Activated CD4-positive, alpha-beta T cell treated with anti-CD3 and anti-CD28 coated beads for 48 hours (primary cell): ENCODE measurements at regions not wholly inside any gene's neighbourhood (a gene's known extent, or its start where the extent isn't known, plus 50 kb on each side); places are given as distances from the start of the nearest gene placed in this dataset.

Source experiments
- DNase-seq: peaks from one replicate; pipeline ENCODE4 v3.0.0-alpha.2; 2020

GRCh38 chr2:16408331-16409005 is 257.2 kb downstream of the CYRIA start:
- DNase-seq, result no peak

- DNase-seq, result no peak
These were observed 258.3 kb downstream of the CYRIA start for GRCh38 chr2:16407358-16407757.

DNA sequence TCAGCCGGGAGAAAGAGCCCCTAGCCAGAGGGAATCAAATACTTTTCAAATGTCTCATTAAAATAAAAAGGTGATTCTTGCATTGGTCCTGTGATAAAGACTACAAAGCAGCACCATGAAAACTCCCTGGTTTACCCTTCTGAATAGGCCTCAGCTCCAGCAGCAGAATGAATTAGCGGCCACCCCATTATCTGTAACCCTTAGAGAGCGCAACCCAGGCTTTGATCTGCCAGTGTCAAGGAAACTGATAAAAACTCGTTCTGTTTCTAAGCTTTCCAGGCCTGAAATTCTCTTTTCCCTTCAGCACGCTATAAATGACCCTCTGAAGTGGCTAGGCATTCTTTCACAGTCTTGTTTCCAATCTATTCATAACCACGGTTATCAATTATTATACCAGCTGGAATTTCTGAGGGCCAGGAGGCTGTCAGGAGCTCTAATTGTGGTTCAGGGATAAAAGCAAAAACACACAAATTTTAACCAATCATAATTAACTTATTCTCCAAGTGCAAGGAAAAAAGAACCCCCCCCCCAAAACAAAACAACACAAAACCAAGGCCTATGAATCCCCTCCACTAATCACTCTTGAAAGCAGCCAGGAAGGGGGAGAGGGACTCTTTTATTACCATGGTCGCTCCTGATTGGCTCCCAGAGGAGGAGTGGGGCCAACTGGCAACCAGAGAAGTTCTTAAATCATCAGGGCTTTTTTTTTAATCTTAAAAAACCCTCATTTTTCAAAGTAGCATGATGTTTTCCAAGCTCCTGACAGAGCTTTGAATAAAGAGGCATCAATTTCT is 258.9 kb downstream of the CYRIA start:
- DNase-seq, result no peak

DNA sequence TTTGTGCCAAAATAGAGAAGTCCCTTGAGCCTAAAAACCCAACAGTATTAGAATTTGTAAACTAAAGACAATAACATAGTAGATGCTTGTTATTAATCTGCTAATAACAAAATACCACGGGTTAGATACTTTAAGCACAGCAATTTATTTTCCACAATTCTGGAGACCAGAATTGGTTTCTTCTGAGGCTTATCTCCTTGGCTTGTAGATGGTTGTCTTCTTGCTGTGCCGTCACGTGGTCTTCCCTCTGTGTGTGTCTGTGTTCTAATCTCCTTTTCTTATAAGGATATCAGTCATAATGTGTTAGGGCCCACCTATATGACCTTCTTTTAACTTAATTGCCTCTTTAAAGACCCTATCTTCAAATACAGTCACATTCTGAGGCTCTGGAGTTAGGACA is 260.1 kb downstream of the CYRIA start:
- no peak for DNase-seq

DNA sequence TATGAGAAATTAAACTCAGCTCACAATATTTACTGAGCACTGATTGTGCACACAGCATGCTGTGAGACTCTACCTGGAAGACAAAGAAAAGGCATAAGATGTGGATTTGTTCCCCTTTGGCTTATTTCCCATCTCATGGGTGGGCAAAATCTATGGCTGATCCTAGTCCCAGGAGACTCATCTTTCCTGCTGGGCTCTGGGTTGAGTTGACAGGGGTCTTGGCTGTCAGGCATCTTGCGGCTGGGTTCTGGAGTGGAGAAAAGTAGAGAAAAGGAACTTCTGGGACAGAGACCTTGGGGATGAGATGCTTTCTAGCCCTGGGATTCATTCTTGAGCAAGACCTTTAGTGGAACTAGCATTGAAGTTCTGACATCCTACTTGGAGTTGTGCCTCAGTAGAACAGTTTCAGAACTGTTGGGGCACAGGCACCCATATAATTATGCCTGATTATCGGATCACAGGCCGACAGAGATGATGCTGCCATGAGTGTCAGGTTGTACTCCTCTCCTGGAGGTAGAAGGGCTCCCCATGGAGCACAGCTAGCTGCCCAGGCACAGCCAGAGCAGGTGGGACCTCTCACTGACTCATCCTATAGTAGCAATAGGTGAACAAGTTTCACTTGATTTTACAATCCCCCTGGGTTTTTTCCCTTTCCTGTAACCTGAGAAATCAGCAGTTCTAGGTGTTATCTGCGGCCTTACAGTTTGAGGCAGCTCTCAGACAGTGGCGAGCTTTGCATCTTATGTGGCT is 260.9 kb downstream of the CYRIA start:
- no peak for DNase-seq

- no peak for DNase-seq
These were observed 261.5 kb downstream of the CYRIA start for GRCh38 chr2:16404146-16404545.

DNA sequence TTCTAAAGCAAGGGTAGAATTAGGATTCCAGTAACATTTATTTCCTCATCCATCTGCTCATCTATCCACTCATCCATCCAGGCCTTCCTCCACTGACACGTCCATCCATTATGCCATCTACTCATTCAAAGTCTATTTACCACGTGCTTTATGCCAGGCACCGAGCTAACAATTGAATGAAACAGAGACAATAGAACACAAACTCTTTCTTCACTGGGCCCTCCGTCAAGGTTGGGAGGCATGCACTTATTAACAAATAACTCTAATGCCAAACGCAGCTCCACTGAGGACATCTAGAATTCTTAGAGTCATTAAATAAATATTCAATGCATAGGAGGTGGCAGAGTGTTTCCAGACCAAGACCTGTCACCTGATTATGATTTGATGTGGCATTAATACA is 262.7 kb downstream of the CYRIA start:
- DNase-seq, result no peak

DNA sequence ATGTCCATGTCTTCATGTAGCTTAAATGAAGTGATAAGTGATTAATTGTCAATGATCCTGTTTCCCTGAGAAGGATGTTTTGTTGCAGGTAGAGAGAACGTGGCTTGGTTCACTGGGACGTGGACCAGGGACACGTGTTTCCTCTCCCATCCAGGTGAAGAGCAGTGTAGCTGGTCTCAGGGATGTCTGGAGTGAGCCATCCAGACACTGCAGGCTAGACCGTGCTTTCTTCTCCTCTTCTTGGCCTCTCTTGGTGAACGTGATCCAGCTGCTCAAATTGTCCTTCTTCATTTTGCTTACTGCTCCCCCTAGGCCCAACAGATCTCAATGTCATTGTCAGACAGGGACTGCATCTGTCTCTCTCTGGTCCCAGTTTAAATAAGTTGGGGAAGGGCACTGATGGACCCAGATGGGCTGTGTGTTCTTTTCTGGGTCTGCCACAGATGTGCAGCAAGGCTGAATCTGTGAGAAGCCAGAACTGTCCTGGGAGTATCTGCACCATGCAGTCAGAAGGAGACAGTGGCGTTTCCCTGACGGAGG is 263.8 kb downstream of the CYRIA start:
- DNase-seq, result no peak

DNA sequence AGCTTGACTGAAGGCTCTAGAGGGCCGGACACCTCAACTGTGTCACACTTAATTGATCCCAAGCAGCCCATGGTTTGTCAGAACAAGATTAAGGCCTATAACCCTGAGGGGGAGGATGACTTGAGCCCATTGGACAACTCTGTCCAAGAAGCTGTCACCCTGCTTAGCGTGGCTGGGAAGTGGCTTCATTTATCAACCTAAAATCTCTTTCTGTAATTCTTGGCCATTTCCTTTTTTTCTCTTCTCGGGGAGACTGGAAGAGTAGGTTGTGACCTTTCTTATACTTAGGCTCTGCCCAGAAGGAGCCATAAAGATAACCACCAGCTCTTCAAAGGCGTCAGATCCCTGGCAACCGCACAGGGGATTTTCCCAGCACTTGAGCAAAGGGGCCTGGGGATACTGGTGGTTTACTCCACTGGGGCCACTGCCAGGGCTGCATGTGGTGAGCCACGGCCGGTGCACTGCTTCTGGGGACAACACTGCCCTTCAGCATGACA is 265.5 kb downstream of the CYRIA start:
- no peak for DNase-seq

DNA sequence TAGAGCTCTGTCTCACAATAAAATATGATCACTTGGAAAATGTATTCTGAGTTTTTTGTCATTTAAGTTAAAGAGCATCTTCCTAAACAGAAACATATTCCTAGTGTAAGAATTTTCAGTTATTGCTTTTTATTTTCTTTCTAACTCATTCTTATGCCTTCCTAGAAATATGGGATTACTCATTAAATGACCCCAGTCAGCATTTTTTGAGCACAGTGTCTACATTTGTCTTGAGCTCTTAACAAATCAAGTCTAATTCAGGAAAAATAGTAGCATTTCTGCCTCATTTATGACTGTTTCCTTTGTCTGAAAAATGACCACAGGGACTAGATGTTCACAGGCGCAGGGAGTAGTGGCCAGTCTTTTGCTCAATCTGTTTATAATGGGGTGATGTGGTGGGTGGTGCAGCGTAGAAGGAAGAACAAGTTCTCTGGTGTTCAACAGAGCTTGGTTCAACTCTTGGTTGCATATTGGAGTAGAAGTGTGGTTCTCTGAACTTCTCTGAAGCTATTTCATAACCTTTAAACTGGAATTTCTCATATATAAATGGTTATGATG is 267.1 kb downstream of the CYRIA start:
- no peak for DNase-seq

- no peak for DNase-seq
These were observed 267.8 kb downstream of the CYRIA start for GRCh38 chr2:16397681-16398475.

DNA sequence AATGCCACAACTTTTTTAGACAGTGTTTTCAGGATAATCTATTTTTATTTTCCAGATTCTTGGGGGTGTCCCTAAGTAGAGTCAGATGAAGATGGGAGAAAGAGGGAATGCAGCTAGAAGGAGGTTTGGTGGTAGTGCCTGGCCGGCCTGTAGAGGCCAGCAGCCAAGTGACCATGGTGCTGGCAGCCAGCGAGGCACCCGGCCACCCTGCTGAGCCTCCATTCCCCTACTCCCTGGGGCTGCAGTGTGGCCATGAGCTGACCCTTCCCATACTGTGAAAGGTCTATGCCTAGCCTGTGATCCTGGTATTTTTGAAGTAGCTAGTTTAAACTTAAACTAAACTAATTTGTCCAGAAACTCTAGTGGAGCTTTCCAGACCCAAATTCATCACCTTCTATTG is 268.6 kb downstream of the CYRIA start:
- no peak for DNase-seq

- no peak for DNase-seq
These were observed 269.5 kb downstream of the CYRIA start for GRCh38 chr2:16396171-16396570.

- DNase-seq, result no peak
These were observed 270.0 kb downstream of the CYRIA start for GRCh38 chr2:16395601-16396000.

GRCh38 chr2:16394986-16395550 is 270.6 kb downstream of the CYRIA start:
- no peak for DNase-seq

GRCh38 chr2:16394072-16394985 is 271.3 kb downstream of the CYRIA start:
- no peak for DNase-seq

DNA sequence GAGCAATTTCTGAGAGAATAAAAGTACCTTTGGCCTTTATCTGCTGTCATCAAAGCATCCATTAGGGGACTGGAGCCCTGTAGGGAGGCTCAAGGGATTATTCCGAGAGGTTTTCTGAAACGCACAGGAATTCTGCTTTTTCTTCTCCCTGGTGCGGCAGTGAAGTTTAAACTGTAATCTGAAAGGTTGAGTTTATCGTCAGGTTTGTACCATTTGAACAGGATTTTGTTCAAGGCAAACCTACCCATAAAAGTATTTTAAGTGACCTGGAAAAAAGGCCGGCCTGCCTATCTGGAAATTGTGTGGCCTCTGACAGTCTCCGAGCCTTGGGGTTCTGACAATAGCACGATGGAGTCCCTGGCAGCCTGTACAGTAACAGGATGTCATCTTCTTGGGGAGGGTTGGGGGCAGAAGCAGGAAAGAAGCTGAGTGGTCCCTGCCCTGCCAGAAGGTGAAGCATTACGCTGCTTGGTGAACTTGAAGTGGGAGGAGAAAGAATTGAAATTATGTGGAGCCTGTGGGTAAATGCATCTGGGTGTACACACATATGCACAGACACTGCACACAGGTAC is 272.0 kb downstream of the CYRIA start:
- DNase-seq, result no peak

GRCh38 chr2:16392647-16393499 is 272.8 kb downstream of the CYRIA start:
- no peak for DNase-seq

DNA sequence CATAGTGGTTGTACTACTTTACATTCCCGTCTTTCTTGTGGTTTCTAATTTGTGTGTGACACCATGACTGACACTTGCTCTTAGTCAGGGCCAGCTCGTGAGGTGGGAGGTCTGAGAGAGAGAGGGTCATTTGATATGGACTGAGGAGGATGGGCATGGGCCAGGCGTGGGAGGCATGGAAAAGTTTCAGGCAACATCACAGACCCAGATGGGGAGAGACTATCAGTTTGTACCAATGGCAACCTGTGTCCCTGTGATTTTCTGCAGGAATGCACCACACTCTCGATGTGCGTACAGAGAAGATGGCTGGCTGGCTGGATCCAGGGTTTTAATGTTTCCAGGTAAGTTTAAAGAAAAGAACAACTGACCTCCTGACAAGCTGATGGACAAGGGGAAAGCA is 273.6 kb downstream of the CYRIA start:
- DNase-seq, result no peak
